Body of pancreas (tissue), 4 donors: ENCODE measurements at regions not wholly inside any gene's neighbourhood (a gene's known extent, or its start where the extent isn't known, plus 50 kb on each side); places are given as distances from the start of the nearest gene placed in this dataset.

ENCODE experiments used
- POLR2A ChIP-seq, 3 donors: fragments of 450-650 bp; IDR thresholded peaks; one replicate each; pipeline ENCODE4 v1.6.1; 2016; ENCODE audit warnings: antibody characterized with exemption in 3 of 3, mild to moderate bottlenecking in 2 of 3
- TF ChIP-seq, protein P1 (sequence below), 7 experiments: fragments of 450-650 bp in 4 of 7; fragments of 200-600 bp in 3 of 7; sonication (generic) in 3 of 7; IDR thresholded peaks; one replicate each; pipeline ENCODE4 v1.5.1; 2016 to 2019; ENCODE audit warnings: antibody characterized with exemption in 7 of 7

DNA sequence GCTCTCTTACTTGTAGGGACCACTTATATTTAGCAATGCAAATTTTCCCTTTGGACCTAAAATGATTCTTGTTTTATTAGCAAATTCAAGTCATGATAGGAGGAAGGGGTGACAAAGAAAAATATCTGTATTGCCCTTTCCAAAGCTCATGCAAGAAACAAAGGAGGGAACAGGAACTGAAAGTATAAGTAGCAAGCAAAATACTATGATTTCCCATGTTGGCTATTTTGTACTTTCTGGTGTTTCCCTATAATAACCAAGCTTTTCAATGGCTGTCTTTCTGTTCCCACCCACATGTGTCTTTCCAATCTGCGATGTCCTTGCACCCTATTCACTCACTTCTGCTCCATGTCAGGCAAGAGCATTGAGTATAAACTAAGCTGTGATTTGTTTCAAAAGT lies 279.7 kb downstream of the RNF144A start:
- TF ChIP-seq, protein P1, sequence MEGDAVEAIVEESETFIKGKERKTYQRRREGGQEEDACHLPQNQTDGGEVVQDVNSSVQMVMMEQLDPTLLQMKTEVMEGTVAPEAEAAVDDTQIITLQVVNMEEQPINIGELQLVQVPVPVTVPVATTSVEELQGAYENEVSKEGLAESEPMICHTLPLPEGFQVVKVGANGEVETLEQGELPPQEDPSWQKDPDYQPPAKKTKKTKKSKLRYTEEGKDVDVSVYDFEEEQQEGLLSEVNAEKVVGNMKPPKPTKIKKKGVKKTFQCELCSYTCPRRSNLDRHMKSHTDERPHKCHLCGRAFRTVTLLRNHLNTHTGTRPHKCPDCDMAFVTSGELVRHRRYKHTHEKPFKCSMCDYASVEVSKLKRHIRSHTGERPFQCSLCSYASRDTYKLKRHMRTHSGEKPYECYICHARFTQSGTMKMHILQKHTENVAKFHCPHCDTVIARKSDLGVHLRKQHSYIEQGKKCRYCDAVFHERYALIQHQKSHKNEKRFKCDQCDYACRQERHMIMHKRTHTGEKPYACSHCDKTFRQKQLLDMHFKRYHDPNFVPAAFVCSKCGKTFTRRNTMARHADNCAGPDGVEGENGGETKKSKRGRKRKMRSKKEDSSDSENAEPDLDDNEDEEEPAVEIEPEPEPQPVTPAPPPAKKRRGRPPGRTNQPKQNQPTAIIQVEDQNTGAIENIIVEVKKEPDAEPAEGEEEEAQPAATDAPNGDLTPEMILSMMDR (IDR thresholded peaks at IDR 0.05): no peak
- no peak for TF ChIP-seq POLR2A (IDR thresholded peaks at IDR 0.05)
